ENCODE measurements at regions not wholly inside any gene's neighbourhood (a gene's known extent, or its start where the extent isn't known, plus 50 kb on each side); places are given as distances from the start of the nearest gene placed in this dataset.

DNA sequence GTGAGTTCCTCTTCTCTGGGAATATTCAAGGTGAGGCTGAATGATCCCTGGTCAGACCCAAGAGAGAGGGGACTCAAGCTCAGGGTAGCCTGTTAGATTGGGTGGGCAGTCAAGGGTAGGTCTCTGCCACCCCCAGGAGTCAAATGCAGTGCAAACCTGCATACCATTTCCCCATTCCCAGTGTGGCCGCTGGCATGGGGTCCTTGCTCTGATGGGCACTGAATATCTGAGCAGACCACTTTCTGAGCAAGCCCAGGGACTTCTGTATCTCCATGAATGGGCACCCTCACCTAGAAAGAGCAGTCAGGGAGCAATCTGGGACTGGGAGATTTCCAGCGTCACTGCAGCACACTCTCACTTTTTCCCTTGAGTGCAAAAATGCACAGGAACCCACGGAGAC, 573.7 kb downstream of the BCL11B start:
- DNase-seq, result no peak

DNA sequence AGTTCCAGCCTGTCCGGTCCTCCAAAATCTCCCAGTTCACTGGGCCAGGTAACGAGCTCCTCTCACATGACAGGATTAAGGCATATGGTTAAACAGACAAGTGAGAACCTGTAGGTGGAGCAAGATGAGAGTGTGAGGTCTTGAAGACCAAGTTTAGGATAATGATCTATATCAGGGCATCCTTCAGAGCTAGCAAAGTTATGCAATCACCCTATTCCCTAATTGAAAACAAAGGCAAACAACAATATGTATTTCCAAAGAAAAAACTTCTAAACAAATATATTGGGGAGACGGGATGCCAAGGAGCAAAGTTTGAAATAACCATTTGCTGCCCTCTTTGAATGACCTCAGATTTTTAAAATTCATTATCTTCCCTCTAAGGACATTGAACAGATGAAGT, 571.2 kb downstream of the BCL11B start:
- no peak for DNase-seq

DNA sequence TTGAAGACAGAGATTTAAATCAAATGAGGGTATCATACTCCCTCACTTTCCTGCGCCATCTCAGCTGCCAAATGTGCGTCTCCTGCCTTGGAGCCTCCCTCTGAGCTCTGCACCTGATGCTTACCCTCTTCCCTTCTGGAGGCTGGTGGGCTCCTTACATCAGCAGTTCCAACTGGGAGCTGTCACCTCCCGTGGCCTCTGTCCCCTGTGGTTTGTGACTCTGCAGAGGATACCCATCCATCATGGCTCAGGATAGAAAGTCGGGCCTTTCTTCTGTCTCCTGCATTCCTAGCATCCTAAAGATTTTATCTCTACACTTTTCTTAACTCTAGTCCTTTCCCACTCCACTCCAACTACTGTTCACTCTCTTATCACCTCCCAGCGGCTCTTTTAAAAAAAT, 570.6 kb downstream of the BCL11B start:
- DNase-seq, result no peak

DNA sequence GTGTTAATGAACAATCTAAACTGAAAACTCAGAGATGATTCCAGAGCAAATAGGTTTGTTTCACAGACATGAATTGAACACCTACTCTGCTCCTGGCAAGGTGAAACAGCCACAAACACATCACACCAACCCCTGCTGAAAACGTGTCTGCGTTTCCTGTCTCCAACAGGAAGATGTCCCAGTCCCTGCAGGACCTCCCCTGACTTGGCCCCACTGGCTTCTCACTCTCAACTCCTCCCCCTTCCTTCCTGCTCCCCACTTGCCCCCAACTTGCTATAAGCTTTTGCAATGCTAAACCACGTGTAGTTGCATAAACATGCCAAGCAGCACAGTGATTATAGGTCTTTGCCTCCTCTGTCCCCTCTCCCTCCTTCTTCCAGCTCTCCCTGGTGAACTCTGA, 567.6 kb downstream of the BCL11B start:
- no peak for DNase-seq

DNA sequence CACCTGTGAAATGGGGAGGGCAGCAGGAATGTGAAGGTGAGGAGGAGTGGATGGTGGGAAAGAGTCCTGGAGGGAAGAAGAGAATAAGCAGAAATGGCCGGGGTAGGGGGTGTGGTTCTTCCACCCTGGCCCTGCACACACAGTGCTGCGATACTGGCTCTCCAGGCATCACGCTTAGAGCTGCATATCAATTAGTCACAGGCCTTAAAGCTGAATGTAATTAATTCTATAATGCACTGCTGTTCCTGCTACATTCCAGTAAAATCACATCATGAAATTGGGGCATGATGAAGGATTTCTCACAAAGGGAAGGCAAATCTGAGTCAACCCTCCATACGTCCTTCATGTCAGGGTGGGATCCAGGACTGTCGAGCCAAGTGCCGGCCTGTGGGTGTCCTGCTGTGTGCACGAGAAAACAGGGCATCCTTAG, 566.1 kb downstream of the BCL11B start:
- no peak for DNase-seq

DNA sequence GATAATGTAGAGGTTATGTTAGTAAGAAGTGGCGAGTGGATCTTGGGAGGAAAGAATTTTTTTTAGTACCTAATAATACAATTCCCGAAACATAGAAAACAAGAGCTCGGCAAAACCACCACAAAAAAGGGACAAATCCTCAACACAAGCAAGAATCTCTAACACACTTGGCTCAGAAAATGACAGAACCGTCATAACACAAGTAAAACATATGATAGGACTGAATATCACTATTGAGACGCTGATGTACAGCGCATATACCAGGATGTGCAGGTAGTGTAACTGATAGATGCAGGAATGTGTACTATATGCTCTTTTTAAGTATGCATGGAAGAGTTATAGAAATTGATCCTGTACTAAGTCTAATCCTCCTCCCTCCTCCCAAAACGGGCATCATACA, 564.5 kb downstream of the BCL11B start:
- DNase-seq, result no peak

DNA sequence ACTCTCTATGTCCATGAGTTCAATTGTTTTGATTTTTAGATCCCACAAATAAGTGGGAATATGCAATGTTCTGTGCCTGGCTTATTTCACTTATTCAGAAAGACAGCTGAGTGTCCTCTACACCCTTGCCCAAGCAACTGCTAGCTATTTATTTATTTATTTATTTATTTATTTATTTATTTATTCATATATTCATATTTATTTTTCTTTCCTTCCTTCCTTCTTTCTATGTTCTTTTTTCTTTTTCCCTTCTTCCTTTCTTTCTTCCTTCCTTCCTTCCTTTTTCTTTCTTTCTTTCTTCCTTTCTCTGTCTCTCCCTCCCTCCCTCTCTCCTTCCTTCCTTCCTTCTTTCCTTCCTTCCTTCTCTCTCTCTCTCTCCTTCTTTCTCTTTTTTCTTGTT, 563.4 kb downstream of the BCL11B start:
- no peak for DNase-seq

DNA sequence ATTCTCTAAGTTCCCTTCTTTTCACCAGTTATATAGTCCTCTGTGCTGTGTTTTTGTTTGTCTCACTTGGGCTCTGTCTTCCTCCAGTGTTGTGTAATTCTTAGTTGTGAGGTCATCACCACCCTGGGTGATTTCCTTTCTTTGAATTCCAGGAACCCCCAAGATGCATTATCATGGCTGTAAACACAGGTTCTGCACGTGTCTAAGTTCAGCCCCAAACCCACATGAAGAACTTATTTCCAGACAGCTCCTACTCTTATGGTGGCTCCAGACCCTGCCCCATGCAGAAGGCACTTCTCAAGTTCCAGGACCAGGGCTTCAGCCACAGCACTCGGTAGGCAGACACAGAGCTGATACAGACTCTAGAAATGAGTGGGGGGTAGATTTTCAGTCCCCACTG, 560.5 kb downstream of the BCL11B start:
- DNase-seq, result no peak

DNA sequence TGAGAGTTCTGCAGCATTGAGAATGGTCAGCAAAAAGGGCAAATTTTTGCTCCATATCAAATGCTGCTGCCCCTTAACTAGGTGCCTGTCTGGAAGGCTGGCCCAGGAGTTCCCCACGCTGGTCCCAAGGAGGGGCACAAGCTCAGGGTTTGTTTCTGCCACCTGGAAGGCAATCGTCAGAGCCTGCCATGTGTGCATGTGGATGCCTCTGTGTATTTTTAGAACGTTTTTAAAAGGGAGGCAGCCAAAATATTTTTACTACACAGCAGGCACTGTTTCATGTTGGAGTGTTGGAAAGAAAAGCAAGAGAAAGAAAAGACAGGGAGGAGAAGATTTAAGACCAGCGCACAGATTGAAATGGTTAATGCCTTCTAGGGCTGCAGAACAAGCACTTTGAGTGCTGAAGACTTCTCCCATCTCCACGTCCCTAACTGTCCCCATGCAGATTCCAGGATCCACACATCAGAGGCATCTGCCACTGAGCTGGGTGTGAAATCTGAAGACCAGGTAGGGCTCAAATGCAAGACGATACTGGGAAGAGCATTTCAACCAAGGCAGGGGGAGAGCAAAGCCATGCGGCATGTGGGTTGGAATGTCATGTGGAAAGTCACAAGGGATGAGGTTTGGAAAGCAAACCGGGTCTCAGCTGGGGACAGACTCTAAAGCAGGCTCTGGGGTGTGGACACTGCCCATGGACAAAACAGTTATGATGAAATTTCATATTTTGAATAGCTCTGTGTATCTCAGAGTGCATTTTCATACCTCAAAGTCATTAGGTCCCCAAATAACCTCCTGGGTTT, 557.2 kb downstream of the BCL11B start:
- DNase-seq, result no peak

DNA sequence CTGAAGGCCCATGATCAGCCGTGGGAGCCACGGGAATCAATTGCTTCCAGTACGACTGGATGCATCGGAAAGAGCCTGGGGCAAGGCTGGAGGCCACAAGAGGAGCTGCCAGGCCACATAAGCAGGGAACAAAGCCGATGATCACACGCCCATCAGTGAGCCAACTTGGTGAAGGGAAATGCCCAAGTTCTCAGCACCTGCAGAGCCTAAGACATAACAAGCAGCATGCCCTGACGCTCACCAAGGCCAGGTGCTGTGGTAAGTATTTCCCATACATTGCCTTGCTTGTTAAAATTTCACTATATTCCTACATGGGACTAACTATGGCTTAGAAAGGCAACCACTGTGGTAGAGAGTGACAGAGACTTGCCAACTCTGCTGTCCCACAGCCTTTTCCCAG, 555.9 kb downstream of the BCL11B start:
- DNase-seq, result no peak

DNA sequence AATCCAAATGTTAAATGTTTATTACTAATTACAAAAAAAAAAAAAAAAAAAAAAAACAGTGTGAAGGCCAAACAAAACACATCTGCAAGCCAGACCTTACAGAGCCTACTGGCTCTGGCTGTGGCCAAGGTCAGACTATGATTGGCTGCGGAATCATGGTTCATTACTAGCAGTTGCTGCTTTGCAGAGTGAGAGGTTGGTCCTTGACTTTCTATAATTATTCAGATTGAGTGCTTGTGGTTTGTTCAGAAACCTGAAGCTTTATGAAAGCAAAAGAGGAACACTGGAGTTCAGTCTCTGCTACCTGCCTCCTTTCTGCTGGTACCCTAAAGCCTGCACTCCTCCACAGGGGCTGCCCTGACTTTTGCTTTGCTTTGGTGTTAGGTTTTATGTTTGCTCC, 550.9 kb downstream of the BCL11B start:
- no peak for DNase-seq

DNA sequence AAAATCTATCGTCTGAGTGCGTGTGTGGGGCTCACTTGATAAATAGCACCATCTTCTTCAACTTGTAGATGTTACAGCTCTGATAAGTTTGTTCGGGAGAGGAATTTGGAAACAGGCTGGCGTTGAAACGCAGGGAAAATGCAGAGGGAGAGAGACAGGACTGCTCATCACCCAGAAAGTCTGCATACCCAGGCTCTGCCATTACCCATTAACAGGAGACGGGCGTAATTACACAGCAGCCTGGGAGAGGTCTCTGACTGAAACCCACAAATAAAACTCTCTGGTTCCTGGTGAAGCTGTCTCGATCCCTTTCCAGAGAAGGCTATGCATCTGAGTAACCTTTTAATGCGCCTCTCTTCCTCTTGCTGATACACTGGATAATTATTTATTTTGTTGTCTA, 547.3 kb downstream of the BCL11B start:
- DNase-seq, result no peak

DNA sequence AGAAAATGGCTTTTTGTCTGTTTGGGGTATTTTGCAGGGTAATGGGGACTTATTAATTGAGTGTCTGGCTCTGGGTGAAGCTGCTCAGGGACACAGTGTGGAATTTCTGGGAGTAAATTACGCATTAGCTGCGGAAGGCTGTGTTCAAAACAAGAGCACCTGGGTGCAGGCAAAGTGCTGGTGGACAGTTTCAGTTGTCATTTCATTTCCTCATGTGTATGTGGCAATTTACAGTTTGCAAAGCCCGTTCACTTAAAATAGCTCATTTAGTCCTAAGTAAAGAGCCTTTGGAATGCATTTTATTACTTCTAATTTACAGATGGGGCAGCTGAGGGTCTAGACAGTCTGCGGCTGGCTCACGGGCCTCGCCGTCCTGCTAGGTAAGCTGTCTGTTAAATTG, 546.8 kb downstream of the BCL11B start:
- no peak for DNase-seq

DNA sequence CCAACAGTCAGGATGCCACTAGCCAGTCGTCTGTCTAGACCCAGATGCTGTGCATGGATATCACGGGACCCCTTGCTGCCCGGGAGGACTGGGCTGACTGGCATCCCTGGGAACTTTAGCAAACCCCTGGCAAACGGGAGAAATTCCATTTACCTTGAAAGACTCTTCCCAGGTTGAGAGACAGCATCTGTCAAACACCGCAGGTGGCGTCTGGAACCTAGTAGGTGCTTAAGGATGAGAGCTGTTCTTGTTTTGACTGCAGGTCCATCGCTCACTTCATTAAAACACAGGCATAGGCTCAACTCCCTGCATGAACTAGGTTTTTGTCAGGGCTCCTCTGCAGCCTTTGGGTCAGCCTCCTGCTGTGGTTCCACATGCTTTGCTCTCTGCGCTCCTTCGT, 546.3 kb downstream of the BCL11B start:
- no peak for DNase-seq

DNA sequence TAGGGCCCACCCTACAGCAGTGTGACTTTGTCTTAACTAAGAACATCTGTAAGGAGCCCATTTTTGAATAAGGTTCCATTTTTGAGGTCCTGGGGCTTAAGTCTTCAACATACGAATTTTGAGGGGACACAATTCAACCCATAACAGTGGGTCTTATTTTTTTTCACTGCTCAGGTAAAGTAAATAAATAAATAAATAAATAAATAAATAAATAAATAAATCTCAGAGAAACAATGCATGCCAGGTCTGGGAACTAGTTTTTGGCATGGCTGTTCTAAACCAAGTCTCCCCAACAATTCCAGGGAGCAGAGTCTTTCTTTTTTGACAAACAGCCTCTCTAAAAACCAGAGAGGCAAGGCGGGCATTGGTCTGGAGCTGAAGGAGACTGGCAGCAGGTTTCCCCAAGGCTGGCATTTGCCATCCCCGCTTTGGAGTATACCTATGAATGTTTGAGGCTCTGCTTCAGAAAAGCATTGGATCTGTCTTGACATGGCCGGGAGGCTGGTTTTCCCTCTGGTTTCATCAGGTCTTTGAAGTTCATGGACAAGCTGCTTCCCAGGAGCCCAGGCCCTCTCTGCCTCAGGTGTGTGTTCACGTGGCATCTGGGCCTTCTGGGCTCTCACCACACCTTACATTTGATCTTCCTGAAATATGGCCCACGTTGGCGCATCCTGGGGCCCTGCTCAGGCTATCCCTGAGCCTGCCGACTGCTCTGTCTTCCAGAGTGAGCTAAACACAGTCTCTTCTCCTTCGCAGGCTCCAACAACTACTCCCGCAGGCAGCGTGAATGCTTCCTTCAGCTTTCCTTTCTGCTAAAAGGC, 545.2 kb downstream of the BCL11B start:
- DNase-seq, result no peak

DNA sequence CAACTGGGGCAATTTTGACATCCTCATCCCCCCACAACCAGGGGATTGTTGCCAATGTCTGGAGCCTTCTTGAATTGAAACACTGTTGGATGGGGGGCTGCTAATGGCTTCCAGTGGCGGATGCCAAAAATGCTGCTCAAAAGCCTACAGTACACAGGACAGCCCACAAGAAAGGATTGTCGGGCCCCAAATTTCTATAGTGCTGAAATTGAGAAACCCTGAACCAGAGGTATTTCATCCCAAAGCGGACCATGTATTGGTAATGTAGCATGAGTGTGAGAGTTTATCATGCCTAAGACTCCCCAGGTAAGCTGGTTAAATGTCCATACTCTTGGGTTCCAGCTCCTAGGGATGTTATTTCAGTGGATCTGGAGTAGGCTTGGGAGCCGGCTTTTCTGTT, 544.0 kb downstream of the BCL11B start:
- DNase-seq, result no peak

DNA sequence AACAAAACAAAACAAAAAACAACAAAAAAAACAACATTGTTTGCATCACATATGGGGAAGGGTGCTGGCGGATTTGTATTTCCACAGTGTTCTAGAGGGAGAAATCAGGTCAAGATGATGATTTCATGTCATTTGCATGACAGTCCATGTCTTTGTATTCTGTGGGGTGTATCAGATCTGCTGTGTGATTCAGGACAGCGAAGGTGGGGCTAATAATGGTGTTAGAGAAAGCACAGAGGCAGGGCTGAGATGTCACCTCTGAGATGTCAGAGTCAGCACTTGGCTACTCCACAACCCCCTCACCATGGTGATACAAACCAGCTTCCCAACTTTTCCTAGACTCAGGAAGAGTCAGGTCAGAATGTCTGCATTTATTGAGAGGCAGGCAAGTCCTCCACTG, 543.2 kb downstream of the BCL11B start:
- DNase-seq, result no peak

DNA sequence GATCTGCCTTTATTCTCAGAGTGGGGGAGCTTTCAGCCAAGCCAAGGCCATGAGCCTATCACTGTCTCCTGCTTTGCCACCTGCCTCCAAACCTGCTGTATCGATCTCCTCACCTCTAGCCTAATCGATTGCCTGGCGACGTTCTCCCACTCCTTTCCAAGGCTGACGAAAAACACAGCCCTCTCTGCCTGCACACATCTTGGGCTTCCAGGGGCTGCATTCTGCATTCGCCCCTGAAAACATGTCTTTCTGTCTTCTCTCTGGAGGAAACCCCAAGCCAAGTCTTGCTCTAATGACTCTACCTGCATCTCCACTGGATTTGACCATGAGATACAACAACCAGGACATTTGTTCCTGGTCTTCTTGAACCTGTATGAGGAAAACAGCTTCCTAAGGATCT, 540.7 kb downstream of the BCL11B start:
- DNase-seq, result no peak

DNA sequence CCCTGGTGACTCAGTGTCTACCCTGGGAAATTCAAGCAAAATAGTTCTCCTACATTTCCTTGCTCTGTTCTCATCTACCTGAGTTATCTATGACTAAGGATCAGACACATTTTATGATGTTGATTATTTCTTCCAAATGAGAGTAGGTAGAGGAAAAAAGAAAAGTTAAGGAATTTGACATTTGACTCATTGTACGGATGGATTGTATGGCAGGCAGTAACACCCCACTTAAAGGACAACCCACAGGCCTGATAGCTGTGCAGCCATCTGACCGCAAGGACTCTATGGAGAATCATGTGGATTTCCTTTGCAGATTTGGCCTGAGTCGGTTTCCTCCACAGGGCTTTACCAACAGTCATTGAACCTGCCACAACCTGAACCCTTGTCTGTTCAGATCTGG, 540.3 kb downstream of the BCL11B start:
- no peak for DNase-seq

DNA sequence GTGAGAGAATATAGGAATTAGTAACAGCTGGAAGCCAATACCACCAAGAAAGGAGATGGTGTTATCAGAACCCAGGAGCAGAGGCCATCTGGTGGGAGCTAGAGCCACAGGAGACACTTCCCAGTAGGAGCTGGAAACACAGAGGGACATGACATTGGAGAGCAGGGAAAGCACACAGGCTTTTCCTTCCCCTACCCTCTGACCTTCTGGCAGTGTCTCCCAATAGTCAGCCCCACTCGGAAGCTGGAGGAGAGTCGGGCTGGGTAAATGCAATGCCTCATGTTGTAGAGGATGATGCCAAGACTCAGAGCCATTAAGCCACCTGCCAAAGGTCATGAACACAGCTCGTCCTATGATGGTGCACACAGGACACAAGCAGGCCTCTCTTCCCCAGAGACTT, 538.5 kb downstream of the BCL11B start:
- no peak for DNase-seq

DNA sequence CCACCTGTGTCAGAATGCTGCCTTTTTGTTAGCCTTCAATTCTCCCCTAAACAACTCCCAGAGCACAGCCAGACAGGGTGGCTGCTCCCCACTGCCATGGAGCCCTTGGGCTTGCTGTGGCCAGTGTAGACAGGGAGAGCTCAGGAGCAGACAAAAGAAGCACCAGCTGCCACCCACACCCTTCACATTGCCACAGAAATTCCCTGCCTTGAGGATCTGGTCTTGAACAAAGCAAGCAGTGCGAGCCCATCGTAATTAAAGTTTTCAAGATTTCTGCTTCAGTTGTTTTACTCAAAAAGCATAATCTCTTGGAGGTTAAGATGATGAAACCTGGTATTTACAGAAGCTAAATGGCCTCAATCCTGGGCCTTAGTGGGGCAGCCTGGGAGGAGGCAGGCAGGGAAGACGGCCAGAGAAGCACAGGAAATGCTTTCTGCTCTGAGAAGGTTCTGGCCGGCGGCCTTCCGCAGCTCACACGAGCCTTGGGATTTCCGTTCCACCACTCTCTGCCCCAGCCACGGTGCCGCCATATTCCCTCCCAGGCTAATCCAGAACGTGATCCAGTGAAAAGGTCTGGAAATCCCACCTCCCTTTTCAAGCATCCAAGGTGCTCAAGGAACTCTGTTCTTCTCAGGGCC, 535.2 kb downstream of the BCL11B start:
- DNase-seq, result no peak

DNA sequence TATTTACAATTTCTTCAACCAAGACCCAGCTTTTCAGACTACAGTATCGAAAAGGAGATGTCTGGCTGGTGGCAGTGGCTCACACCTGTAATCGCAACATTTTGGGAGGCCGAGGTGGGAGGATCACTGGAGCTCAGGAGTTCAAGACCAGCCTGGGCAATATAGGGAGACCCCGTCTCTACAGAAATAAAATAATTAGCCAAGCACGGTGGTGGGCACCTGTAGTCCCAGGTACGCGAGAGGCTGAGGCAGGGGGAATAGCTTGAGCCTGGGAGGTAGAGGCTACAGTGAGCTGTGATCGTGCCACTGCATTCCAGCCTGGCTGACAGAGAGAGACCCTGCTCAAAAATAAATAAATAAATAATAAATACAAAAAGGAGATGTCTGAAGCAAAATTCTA, 530.5 kb downstream of the BCL11B start:
- DNase-seq, result no peak

DNA sequence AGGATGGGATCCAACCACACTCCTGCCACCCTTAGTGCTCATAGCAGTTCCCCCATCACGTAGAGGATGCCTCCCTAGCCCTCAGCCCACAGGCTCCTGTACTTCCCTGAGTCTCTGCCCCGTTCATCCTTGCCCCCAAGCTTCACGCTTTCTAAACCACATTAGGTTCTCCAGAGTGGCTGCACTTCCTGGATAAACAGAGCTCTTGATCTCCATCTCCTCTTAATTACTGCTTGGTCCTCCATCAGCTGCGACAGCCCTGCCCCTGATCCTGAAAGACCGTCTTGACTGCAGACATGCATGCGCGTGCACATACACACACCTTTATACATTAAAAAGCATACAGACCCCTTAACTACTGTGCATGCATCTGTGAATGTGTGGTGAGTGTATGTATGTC, 530.0 kb downstream of the BCL11B start:
- no peak for DNase-seq

All from muscle of arm (tissue), 1 donor.